Skin of body (tissue), 1 donor: ENCODE measurements at regions not wholly inside any gene's neighbourhood (a gene's known extent, or its start where the extent isn't known, plus 50 kb on each side); places are given as distances from the start of the nearest gene placed in this dataset.
"Not testable (repeated sequence)": the region's sequence is repeated elsewhere in the genome, so short reads cannot be mapped to it uniquely, and the experiment has no call there.

Experiments
- DNase-seq: peaks from one replicate; lab custom pipeline; 2025; lab: John Stamatoyannopoulos, UW

GRCh38 chr4:173475751-173476150, 54.3 kb downstream of the HAND2 start:
- no peak for DNase-seq

GRCh38 chr4:173469622-173470021, 60.4 kb downstream of the HAND2 start:
- DNase-seq = no peak

GRCh38 chr4:173468314-173468713, 61.7 kb downstream of the HAND2 start:
- DNase-seq = no peak

GRCh38 chr4:173466101-173466500, 63.9 kb downstream of the HAND2 start:
- no peak for DNase-seq

- DNase-seq = no peak
Measured at GRCh38 chr4:173464481-173464880, 65.5 kb downstream of the HAND2 start.

GRCh38 chr4:173463816-173464215, 64.9 kb upstream of the SCRG1 start:
- no peak for DNase-seq

- DNase-seq = no peak
Measured at GRCh38 chr4:173461170-173461569, 62.3 kb upstream of the SCRG1 start.

- no peak for DNase-seq
Measured at GRCh38 chr4:173459857-173460256, 60.9 kb upstream of the SCRG1 start.

- DNase-seq = no peak
Measured at GRCh38 chr4:173457893-173458292, 59.0 kb upstream of the SCRG1 start.

GRCh38 chr4:173451435-173451834, 52.5 kb upstream of the SCRG1 start:
- not testable (repeated sequence) for DNase-seq

- no peak for DNase-seq
Measured at GRCh38 chr4:173450281-173450680, 51.4 kb upstream of the SCRG1 start.

GRCh38 chr4:173449380-173449717, 50.4 kb upstream of the SCRG1 start:
- no peak for DNase-seq

- peak; percentile 71 for DNase-seq
Measured at GRCh38 chr4:173448608-173449379, 49.9 kb upstream of the SCRG1 start.
